ENCODE measurements at regions not wholly inside any gene's neighbourhood (a gene's known extent, or its start where the extent isn't known, plus 50 kb on each side); places are given as distances from the start of the nearest gene placed in this dataset.
"Not testable (repeated sequence)": the region's sequence is repeated elsewhere in the genome, so short reads cannot be mapped to it uniquely, and the experiment has no call there.

DNA sequence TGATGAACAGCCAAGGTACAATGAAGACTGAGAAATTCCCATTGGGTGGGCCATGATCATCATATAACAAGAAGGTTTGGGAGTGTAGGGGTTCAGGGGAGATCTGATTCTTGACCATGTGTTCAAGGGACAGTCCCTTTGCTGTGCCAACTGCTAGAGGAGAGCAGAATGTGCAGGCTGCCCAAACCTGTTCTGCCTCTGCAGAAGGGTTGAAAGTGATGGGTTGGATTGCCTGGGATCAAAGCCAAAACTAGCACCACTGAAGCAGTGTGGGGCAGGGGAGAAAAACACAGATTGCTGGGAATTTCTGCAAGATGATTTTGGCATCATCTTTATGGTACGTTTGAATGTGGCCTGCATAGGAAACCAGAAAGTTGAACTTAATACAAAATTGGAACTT lies 303.9 kb downstream of the OTUD1 start:
- DNase-seq (ENCODE audit: low read depth in 3 of 3, low spot score in 1 of 3): no peak

GRCh38 chr10:23754179-23754578 lies 315.3 kb downstream of the OTUD1 start:
- DNase-seq (ENCODE audit: low read depth in 3 of 3, low spot score in 1 of 3): no peak

DNA sequence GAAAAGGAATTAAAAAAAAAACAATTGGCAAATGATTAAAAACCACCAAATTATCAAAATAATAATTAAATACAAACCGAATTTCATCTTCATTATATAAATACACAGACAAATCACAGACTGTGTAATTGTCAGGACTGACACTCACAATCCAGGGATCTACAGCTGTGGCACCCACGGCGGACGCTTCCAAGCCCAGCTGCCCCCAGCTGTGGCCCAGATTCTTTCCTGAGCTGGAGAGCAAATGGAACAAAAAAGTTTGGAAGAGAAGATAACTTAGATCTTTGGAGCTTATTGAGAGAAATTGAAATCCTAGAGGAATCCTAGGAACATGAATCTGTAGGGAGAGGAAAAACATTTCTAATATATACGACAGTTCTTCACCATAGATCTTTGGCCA lies 316.1 kb downstream of the OTUD1 start:
- no peak for DNase-seq (ENCODE audit: low read depth in 3 of 3, low spot score in 1 of 3)

DNA sequence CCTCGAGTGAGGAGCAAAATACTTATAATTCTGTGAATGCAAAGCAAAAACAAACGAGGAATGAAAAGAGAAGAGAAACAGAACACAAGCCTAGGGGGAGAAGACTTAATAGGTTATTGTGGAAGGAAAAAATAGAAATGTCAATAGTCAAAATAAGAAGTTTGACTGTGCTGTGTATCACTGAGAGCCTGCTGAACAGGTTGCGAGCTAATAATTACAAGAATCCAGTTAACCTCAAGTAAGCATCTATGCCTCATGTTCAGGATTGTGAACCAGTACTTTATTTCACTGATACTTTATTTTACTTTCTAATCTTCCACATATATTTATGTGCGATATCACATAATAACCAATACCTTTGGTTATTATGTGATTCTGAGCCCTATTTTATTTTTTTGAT lies 316.7 kb downstream of the OTUD1 start:
- DNase-seq (ENCODE audit: low read depth in 3 of 3, low spot score in 1 of 3): no peak

DNA sequence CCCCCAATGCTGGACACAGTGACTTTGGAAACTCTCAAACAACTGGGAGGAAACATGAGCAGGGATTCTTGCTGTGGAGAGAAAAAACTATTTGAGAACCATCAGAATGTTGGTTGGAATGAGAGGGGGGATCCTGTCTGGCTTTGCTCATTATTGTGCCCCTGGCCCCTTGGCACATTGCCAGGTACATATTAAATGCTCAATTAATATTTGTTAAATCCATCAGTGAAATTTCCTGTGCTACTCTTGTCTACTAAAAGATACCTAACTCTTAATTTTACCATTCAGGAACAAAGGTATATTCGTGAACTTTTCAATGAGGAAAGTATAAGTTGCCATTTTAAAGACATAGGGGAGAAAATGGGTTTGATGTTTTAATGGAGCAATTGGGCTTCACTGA lies 329.4 kb downstream of the OTUD1 start:
- no peak for DNase-seq (ENCODE audit: low read depth in 3 of 3, low spot score in 1 of 3)

DNA sequence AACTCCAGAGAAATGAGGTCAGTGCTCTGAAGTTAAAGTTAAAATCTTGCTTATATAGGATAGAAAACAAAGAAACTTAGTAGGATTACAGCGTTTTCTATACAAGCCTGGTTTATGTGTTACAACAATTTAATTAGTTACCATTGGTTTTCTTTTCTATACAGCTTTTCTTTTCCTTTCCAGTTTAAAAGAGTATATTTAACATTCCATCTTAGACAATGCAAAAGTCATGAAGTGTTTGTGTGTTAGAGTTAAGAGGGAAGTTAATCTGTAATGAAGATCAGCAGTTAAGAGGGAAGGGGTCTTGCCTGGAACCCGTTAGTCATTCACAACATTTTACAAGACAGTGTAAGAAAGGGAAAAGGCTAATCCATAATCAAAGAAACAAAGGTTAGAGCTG lies 338.3 kb downstream of the OTUD1 start:
- no peak for DNase-seq (ENCODE audit: low read depth in 3 of 3, low spot score in 1 of 3)

GRCh38 chr10:23779301-23779700 lies 340.4 kb downstream of the OTUD1 start:
- DNase-seq (ENCODE audit: low read depth in 3 of 3, low spot score in 1 of 3): no peak

DNA sequence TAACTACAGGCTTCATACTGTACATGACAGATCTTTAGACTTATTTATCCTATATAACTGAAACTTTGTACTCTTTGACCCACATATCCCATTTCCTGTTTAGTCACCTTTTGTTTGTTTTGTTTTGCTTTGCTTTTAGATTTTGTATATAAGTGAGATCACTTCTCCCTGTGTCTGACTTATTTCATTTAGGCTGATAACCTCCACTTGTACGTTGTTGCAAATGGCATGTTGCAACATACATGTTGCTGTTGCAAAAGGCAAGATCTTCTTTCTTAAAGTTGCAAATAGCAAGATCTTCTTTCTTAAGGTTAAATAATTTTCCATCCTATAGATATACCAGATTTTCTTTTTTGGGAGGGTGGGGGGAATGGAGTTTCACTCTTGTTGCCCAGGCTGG lies 341.5 kb downstream of the OTUD1 start:
- DNase-seq (ENCODE audit: low read depth in 3 of 3, low spot score in 1 of 3): no peak

GRCh38 chr10:23786594-23786993 lies 347.7 kb downstream of the OTUD1 start:
- no peak for DNase-seq (ENCODE audit: low read depth in 3 of 3, low spot score in 1 of 3)

- no peak for DNase-seq (ENCODE audit: low read depth in 3 of 3, low spot score in 1 of 3)
Measured at GRCh38 chr10:23793577-23793976, 354.7 kb downstream of the OTUD1 start.

GRCh38 chr10:23797452-23797851 lies 358.6 kb downstream of the OTUD1 start:
- DNase-seq (ENCODE audit: low read depth in 3 of 3, low spot score in 1 of 3): not testable (repeated sequence)

- DNase-seq (ENCODE audit: low read depth in 3 of 3, low spot score in 1 of 3): no peak
Measured at GRCh38 chr10:23804125-23804524, 365.2 kb downstream of the OTUD1 start.

- DNase-seq (ENCODE audit: low read depth in 3 of 3, low spot score in 1 of 3): no peak
Measured at GRCh38 chr10:23813687-23814086, 374.8 kb downstream of the OTUD1 start.

DNA sequence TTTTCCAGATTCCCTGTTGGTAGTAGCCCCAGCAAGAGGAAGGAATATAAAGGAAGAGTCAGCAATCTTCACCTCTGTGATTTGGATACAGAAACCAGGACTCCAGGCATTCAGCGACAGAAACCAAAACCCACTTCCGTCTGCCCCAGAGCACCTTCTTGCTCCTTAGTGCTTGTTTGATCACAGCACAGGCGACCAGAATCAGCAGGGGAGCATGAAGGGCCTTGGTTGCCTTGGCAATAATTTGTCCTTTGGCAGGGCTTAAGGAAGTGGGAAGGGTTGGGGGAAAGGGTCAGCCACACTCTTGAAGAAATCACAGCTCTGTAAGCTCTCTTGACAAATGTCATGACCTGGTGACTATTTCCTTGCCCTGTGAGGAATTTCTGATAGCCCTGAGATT lies 379.6 kb downstream of the OTUD1 start:
- no peak for DNase-seq (ENCODE audit: low read depth in 3 of 3, low spot score in 1 of 3)

DNA sequence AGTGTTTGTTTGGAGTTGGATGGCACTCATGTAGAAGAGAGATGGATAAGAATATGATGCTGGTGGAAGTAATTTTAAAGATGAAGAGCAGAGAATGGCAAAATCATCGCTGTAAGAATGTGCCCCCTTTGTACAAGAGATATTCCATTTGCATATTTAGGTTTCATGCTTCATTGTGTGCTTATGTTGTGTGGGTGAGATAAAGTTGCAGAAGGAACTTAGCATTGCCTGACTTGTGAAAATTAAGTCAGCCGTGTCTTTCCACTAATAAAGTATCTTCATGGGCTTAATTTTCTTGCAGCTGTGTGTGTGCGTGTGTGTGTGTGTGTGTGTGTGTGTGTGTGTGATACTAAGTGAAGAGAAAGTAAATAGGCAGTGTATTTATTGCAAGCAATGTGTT lies 381.9 kb downstream of the OTUD1 start:
- no peak for DNase-seq (ENCODE audit: low read depth in 3 of 3, low spot score in 1 of 3)

DNA sequence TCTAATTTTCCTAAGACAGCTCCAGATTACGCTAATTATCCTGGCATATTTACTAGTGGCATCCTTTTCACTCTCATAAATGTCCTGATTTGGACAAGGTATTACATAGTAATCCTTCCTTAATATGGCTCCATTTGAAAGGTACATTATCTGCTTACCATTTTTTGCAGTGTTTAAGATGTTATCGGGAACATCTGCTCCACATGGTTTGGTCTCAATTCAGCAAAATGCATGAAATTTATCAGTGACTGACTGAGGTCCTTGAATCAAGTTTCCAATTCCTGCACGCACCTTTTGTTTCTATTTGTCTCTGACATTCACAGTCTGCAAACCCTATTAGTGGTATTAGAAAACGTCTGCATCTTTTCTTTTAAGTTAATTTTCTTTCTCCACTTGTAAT lies 384.1 kb upstream of the KIAA1217 start:
- no peak for DNase-seq (ENCODE audit: low read depth in 3 of 3, low spot score in 1 of 3)

GRCh38 chr10:23826421-23826820 lies 382.5 kb upstream of the KIAA1217 start:
- DNase-seq (ENCODE audit: low read depth in 3 of 3, low spot score in 1 of 3): no peak

DNA sequence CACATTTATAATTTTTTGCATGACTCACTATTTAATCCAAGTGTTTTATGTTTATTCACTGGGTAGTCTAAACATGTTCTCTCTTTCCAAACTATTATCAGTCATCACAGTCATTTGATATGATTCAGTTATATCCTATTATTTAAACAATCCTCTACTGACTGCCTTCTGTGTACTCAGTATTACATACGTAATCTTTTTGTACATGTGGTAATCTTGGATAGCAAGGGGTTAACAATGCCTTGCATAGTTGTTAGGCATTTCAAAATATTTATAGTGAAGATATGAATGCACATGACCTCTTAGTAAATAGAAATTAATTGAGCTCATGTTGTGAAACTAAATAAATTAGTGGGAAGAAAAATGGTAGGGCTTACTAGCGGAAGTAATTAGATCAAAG lies 379.4 kb upstream of the KIAA1217 start:
- DNase-seq (ENCODE audit: low read depth in 3 of 3, low spot score in 1 of 3): no peak

DNA sequence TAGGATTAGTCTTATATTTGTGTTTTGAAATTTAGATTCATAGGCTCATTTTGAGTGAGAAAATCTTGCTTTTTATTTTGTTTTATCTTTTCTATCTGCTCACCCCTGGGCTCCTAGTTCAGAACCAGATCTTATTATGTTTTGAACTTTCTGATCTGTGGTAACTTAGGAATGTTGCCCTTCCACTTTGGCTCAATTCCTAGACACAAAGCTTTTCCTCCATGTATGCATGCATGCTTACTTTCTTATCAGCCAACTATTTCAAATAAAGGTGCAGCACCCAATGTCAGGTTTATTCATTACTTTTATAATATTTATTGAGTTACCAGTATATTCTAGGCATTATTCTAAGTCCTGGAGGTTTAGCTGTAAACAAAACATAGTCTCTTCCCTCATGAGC lies 374.8 kb upstream of the KIAA1217 start:
- DNase-seq (ENCODE audit: low read depth in 3 of 3, low spot score in 1 of 3): no peak

DNA sequence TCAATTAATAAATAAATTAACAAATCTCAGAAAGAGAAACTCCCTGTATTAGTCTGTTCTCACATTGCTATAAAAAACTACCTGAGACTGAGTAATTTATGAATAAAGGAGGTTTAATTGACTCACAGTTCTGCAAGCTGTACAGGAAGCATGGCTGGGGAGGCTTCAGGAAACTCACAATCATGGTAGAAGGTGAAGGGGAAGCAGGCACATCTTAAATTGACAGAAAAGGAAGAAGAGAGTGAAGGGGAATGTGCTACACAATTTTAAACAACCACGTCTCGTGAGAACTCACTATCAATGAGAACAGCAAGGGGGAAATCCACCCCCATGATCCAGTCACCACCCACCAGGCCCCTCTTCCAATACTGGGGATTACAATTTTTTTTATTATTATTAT lies 358.3 kb upstream of the KIAA1217 start:
- DNase-seq (ENCODE audit: low read depth in 3 of 3, low spot score in 1 of 3): no peak

DNA sequence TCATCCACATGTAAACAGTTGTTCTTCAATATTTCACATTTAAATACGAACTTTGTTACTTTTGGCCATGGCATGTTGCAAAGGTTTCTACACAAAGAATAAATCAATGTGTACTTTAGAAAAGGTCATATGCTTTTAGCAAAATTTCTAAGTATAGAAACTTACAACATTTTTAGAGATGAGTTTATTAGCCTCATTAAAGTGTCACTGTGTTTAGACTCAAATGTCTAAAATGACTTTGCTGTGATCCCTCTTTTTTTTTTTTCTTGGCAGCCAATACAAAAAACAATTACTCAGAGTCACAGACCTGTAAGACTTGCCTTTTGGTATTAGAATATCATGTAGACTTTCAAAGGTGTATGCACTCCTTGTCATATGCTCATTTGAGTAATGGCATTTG lies 349.3 kb upstream of the KIAA1217 start:
- no peak for DNase-seq (ENCODE audit: low read depth in 3 of 3, low spot score in 1 of 3)

DNA sequence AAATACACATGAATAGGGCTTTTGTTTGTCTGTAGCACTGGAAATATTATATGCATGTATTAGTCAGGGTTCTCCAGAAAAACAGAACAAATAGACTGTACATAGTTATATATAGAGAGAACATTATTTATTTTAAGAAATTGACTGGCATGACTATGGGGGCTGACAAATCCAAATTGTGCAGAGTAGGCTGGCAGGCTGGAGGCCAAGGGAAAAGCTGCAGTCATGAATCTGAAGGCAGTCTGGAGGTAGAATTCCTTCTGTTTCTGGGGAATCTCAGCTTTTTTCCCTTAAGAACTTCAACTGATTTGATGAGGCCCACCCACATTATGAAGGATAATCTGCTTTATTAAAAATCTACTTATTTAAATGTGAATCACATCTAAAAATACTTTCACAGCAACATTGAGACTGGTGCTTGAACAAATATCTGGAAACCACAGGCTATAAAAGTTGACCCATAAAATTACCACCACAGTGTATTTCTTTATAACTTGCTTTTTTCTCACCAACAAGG lies 344.2 kb upstream of the KIAA1217 start:
- no peak for DNase-seq (ENCODE audit: low read depth in 3 of 3, low spot score in 1 of 3)

- DNase-seq (ENCODE audit: low read depth in 3 of 3, low spot score in 1 of 3): not testable (repeated sequence)
Measured at GRCh38 chr10:23866985-23867384, 342.0 kb upstream of the KIAA1217 start.

DNA sequence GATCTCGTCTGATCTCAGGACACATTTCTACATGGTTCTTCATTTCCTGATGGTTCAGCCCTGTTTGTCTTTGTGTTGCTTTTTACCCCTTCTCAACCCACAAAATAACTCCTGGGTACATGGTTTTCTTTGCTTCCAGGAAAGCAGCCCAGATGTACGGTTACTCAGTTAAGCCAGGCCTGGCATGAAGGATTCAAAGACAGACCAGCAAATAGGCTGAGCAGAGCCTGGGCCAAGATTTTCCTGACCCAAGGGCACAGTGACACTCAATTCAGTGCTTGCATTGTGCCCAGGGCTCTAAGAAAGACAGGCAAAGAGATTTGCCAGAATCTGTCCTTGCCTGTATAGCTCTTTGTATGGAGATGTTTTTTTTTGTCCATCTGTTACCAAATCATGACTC lies 340.8 kb upstream of the KIAA1217 start:
- no peak for DNase-seq (ENCODE audit: low read depth in 3 of 3, low spot score in 1 of 3)
